BJ (cell line): ENCODE measurements at regions not wholly inside any gene's neighbourhood (a gene's known extent, or its start where the extent isn't known, plus 50 kb on each side); places are given as distances from the start of the nearest gene placed in this dataset.

ENCODE experiments used
- CTCF ChIA-PET: fragments of 350-600 bp; formaldehyde crosslinking; extraction: SDS; loops from one replicate; lab custom pipeline; 2021; ENCODE audit warnings: antibody characterized with exemption, inconsistent platforms; lab: Yijun Ruan, JAX
- POLR2A ChIA-PET: fragments of 300-600 bp; sonication (Branson Sonifier 250); formaldehyde crosslinking; extraction: SDS; loops from one replicate; lab custom pipeline; 2021; ENCODE audit warnings: antibody characterized with exemption; lab: Charles Lee
- DNase-seq: peaks from one replicate; pipeline ENCODE4 v3.0.0-alpha.2; 2011; ENCODE audit warnings: low read depth
- H3K27me3 ChIP-seq: 2 replicates; pipeline ENCODE4 v1.6.0; 2011; ENCODE audit warnings: low read length; ENCODE audit not compliant: control insufficient read depth, insufficient read depth
- H3K36me3 ChIP-seq: 2 replicates; pipeline ENCODE4 v1.5.1; 2011; ENCODE audit warnings: low read length; ENCODE audit not compliant: control insufficient read depth, insufficient read depth
- H3K4me3 ChIP-seq: 2 replicates; pipeline ENCODE4 v1.5.1; 2011; ENCODE audit warnings: low read depth, mild to moderate bottlenecking, control low read depth, low read length
- CTCF ChIP-seq: IDR thresholded peaks from 2 replicates; pipeline ENCODE4 v1.5.1; 2011; ENCODE audit warnings: low read depth, mild to moderate bottlenecking, control low read depth, inconsistent platforms, low read length, moderate library complexity; ENCODE audit not compliant: insufficient read depth

GRCh38 chr3:3610581-3611298 lies 188.5 kb upstream of the LRRN1 start:
- POLR2A ChIA-PET = no interaction called here
- TF ChIP-seq CTCF = no peak
- Histone ChIP-seq H3K36me3 (no peaks in the 10 kb centered on the region), H3K4me3 (no peak overlapping the region), H3K27me3 (no peaks in the 10 kb centered on the region)
- DNase-seq = no peak
- CTCF ChIA-PET = no interaction called here

GRCh38 chr3:3606321-3606720 lies 192.9 kb upstream of the LRRN1 start:
- ChIA-PET POLR2A (no interaction called here), CTCF (no interaction called here)
- H3K27me3 ChIP-seq = no peaks in the 10 kb centered on the region
- H3K36me3 ChIP-seq = no peaks in the 10 kb centered on the region
- DNase-seq = no peak
- no peak overlapping the region for H3K4me3 ChIP-seq
- TF ChIP-seq CTCF = no peak

GRCh38 chr3:3605226-3605625 lies 194.0 kb upstream of the LRRN1 start:
- Histone ChIP-seq H3K4me3 (no peak overlapping the region), H3K27me3 (no peaks in the 10 kb centered on the region), H3K36me3 (no peaks in the 10 kb centered on the region)
- POLR2A ChIA-PET = no interaction called here
- DNase-seq = no peak
- CTCF ChIA-PET = interaction anchor here (0.8 kb wide), 1 partner anchor 42 kb away, joined by 3 read pairs; no protein-coding TSS in a partner anchor
- TF ChIP-seq CTCF = no peak

- POLR2A ChIA-PET = no interaction called here
- no peak for TF ChIP-seq CTCF
- CTCF ChIA-PET = no interaction called here
Observed at GRCh38 chr3:3603351-3603750, 195.9 kb upstream of the LRRN1 start.

DNA sequence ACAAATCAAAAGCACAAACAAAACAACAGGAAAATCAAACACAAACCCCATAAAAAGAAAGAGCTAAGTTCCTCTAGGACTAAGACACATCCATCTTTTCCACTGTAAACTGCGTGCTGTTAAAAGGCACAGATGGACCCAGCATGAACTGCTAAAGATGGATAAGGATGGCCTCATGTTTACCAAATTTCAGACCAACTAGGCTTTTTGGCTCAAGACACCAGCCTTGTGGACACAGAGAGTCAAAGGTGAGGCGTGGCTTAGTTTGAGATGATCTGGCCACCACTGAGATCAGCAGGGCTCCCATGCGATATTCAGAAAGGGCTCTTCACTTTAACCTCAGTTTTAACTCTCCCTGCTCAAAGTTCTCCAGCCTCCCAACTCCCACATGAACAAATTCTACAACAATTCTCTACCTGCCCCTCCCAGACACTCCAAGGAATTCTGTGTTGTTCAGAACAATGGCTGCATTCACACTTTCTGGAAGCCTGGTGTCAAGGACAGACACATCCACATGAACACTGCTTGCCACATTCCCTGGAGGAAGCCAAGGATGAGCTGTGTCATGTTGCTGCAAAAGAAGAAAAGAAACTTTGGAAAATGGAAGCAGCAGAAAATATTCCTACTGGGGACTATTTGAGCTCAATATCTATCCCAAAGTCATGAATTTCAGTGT lies 198.4 kb upstream of the LRRN1 start:
- ChIA-PET CTCF (no interaction called here), POLR2A (no interaction called here)
- Histone ChIP-seq H3K27me3 (no peaks in the 10 kb centered on the region), H3K36me3 (no peaks in the 10 kb centered on the region), H3K4me3 (no peak overlapping the region)
- no peak for DNase-seq
- TF ChIP-seq CTCF = no peak

More at GRCh38 chr3:3603351-3603750, 195.9 kb upstream of the LRRN1 start:
- no peak for DNase-seq
- Histone ChIP-seq H3K27me3 (no peaks in the 10 kb centered on the region), H3K4me3 (no peak overlapping the region), H3K36me3 (no peaks in the 10 kb centered on the region)
